ENCODE measurements at regions not wholly inside any gene's neighbourhood (a gene's known extent, or its start where the extent isn't known, plus 50 kb on each side); places are given as distances from the start of the nearest gene placed in this dataset.
A peak's percentile ranks its signal among the peaks of the same experiment; 100 is the strongest.

DNA sequence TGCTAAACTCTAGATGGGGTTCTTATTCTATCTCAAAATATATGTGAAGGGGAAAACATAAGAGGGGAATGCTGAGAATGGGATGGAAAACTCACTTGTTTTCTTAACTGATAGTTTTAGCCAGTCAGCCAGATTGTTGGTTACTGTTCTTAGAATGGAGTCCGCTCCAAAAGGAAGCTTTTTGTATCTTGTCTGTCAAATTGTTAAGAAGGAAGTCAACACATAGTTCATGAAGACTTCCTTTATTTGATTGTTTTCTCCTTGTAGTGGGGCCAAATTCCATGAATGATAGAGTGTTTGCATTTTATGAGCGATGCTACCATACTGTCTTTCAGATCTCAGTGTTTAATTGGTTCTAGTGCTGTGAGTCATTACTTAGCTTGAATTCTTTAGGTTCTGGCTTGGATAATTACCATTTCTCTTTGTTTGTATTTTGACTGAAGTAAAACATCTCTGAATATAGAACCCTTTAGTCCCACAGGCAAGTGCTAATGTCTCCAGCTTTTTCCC is 98.3 kb upstream of the GOT2 start:
- ATAC-seq (no peak), FAIRE-seq (no peak), DNase-seq (ENCODE audit: low read depth in 1 of 2, low spot score in 1 of 2) (no peak)
- 36% methylated on average over 2 of the region's 2 CpGs for WGBS (ENCODE audit: missing lambda C conversion rate)
- Histone ChIP-seq H3K4me2 (no peak overlapping the region), H3K4me1 (peaks cover 5% of the 10 kb centered on the region; the same call in 2 of the 3 replicates), H3K9me3 (no peaks in the 10 kb centered on the region), H3K4me3 (no peak overlapping the region), H3K27ac (no peak overlapping the region)
- TF ChIP-seq TFCP2L1 (CRISPR knock-in tag; IDR thresholded peaks at IDR 0.05) (no peak), GATA3 (IDR thresholded peaks at IDR 0.05; ENCODE audit: borderline replicate concordance) (no peak), SREBF2 (IDR thresholded peaks at IDR 0.05) (no peak), RAD21 (conservative IDR thresholded peaks at IDR 0.05 in 1 of 2, IDR thresholded peaks at IDR 0.05 in 1 of 2) (0 out of 5 replicates have a peak, but pooled peaks of 1 of the 2 experiments have one; percentile 27), MAZ (IDR thresholded peaks at IDR 0.05; ENCODE audit: borderline replicate concordance, low read depth, low read length) (no peak)
- ChIA-PET CTCF (interaction anchor here (0.7 to 1.5 kb wide), 5 partner anchors 12 to 208 kb away, joined by 3 to 5 read pairs (median 3); no protein-coding TSS in a partner anchor), POLR2A (no interaction called here)

DNA sequence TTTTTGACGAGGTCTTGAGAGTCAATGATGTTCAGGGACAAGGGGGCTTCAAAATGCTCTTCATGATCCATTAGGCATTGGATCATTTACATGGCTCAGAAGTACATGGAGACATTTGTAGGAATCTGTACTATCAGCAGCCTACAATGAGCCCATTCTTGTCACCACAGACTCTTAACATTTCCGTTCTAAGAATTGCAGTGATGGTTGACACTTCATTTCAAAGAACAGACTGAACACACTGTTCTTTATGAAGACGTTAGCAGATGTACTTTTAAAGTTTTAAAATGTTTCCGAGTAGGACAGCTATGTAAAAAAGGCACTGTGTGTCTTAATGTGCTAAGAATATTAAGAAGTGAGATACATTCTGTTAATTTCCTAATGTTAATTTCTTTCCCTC is 97.3 kb upstream of the GOT2 start:
- H3K27ac ChIP-seq: no peak overlapping the region
- CTCF ChIA-PET: interaction anchor here (0.7 to 1.5 kb wide), 2 partner anchors 12 to 17 kb away, joined by 3 to 5 read pairs; no protein-coding TSS in a partner anchor
- TF ChIP-seq HEYL (CRISPR knock-in tag; IDR thresholded peaks at IDR 0.05): no peak
- WGBS (ENCODE audit: missing lambda C conversion rate): 35% methylated on average over 4 of the region's 4 CpGs
- no peak for DNase-seq (ENCODE audit: low read depth in 1 of 2, low spot score in 1 of 2)
- POLR2A ChIA-PET: no interaction called here
- no peak for ATAC-seq
- peaks cover 5% of the 10 kb centered on the region; the same call in 2 of the 3 replicates for H3K4me1 ChIP-seq
- no peak overlapping the region for H3K4me3 ChIP-seq
- H3K9me3 ChIP-seq: no peaks in the 10 kb centered on the region
- H3K4me2 ChIP-seq: no peak overlapping the region
- no peak for FAIRE-seq

DNA sequence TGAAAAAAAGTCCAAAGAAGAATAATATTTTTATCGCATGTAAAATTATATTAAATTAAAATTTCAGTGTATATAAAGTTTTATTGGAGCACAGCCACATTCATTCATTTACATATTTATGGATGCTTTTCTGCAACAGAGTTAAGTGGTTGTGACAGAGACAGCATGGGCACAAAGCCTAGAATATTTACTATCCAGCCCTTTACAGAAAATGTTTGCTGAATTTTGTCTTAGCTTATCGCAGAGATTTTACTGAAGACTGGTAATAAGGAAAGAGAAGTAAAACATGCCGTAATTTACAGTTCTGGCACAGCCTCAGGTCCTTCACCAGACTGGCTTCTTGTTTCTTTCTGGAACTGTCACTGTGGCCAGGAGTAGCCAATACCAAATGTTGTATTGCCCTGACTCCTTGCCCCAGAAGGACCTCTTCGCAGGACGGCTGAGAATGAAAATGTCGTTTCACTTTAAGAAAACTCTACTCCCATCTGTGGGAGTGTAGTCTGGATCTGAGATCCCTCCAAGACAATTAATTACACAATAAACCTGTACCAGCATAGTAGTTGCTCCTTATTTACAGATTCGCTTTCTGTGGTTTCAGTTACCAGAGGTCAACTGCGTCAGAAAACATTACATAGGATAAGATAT is 94.9 kb upstream of the GOT2 start:
- Histone ChIP-seq H3K4me1 (peaks cover 5% of the 10 kb centered on the region; the same call in 2 of the 3 replicates), H3K9me3 (0 out of 3 replicates have a peak, but pooled peaks cover under 1% of the 10 kb centered on the region), H3K4me2 (no peak overlapping the region), H3K4me3 (no peak overlapping the region), H3K27ac (no peak overlapping the region)
- DNase-seq (ENCODE audit: low read depth in 1 of 2, low spot score in 1 of 2): no peak
- WGBS (ENCODE audit: missing lambda C conversion rate): 75% methylated on average over 8 of the region's 8 CpGs
- no peak for TF ChIP-seq EHF (CRISPR knock-in tag; IDR thresholded peaks at IDR 0.05)
- no peak for TF ChIP-seq NPAS2 (CRISPR knock-in tag; IDR thresholded peaks at IDR 0.05; ENCODE audit: borderline replicate concordance)
- TF ChIP-seq HDAC2 (IDR thresholded peaks at IDR 0.05): no peak
- no peak for TF ChIP-seq POLR2AphosphoS2 (conservative IDR thresholded peaks at IDR 0.05; ENCODE audit: low read length)
- no peak for TF ChIP-seq JUN (IDR thresholded peaks at IDR 0.05)
- no peak for TF ChIP-seq RAD21 (conservative IDR thresholded peaks at IDR 0.05 in 1 of 2, IDR thresholded peaks at IDR 0.05 in 1 of 2)
- TF ChIP-seq, protein P1, sequence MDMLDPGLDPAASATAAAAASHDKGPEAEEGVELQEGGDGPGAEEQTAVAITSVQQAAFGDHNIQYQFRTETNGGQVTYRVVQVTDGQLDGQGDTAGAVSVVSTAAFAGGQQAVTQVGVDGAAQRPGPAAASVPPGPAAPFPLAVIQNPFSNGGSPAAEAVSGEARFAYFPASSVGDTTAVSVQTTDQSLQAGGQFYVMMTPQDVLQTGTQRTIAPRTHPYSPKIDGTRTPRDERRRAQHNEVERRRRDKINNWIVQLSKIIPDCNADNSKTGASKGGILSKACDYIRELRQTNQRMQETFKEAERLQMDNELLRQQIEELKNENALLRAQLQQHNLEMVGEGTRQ (IDR thresholded peaks at IDR 0.05): no peak
- TF ChIP-seq PBX3 (IDR thresholded peaks at IDR 0.05): no peak
- no peak for TF ChIP-seq HES2 (IDR thresholded peaks at IDR 0.05)
- no peak for TF ChIP-seq SMC3 (IDR thresholded peaks at IDR 0.05)
- TF ChIP-seq, protein P2, sequence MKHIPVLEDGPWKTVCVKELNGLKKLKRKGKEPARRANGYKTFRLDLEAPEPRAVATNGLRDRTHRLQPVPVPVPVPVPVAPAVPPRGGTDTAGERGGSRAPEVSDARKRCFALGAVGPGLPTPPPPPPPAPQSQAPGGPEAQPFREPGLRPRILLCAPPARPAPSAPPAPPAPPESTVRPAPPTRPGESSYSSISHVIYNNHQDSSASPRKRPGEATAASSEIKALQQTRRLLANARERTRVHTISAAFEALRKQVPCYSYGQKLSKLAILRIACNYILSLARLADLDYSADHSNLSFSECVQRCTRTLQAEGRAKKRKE (CRISPR knock-in tag; IDR thresholded peaks at IDR 0.05; ENCODE audit: low read depth): no peak
- TF ChIP-seq CBX8 (IDR thresholded peaks at IDR 0.05): no peak
- no peak for TF ChIP-seq KDM5A (IDR thresholded peaks at IDR 0.05)
- no peak for TF ChIP-seq CHD2 (IDR thresholded peaks at IDR 0.05; ENCODE audit: low read length, partially characterized antibody)
- ATAC-seq: no peak
- no peak for FAIRE-seq
- CTCF ChIA-PET: interaction anchor here (1.4 kb wide), 1 partner anchor 15 kb away, joined by 4 read pairs; no protein-coding TSS in a partner anchor
- POLR2A ChIA-PET: no interaction called here
